ENCODE measurements at regions not wholly inside any gene's neighbourhood (a gene's known extent, or its start where the extent isn't known, plus 50 kb on each side); places are given as distances from the start of the nearest gene placed in this dataset.

DNA sequence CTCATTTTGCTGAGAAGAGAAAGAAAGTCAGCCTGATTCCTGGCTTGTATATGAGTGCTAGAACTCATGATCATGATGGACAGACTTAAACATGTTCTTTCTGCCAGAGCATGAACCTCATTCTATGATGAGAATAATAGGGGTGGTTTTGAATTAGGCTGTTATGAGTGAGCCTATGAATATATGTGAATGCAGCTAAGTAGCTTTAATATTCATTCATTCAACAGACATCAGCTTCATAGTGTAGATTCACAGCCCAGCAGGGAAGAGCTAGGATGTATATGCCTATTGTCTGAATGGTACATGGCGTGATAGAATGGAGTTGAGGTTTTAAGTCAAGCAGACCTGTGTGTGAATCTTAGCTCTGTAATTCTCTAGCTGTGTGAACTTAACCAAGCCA is 573.2 kb downstream of the DHX35 start:
- no TSS peak for BruUV-seq (replicated peaks)
- no peaks in the 10 kb centered on the region for H4K20me1 ChIP-seq (ENCODE audit: insufficient read depth)
- H3K27ac ChIP-seq: no peak overlapping the region
- H3K27me3 ChIP-seq (ENCODE audit: insufficient read depth, low read depth): peaks cover 5% of the 10 kb centered on the region; the same call in 1 of the 2 replicates
- H3F3A ChIP-seq (ENCODE audit: insufficient read depth, low read depth): no peaks in the 10 kb centered on the region
- no peak overlapping the region for H3K4me3 ChIP-seq
- no peak overlapping the region for H2AFZ ChIP-seq
- no peaks in the 10 kb centered on the region for H3K4me1 ChIP-seq (replicated peaks; ENCODE audit: insufficient read depth)
- no peaks in the 10 kb centered on the region for H3K9me3 ChIP-seq (ENCODE audit: insufficient read depth, low read depth)
- POLR2A ChIA-PET (ENCODE audit: unreplicated experiment): no interaction called here
- intact Hi-C loops (cut with micrococcal nuclease; ENCODE audit: unreplicated experiment): no loop called here
- DNase-seq: no peak
- no peaks in the 10 kb centered on the region for H3K79me2 ChIP-seq (ENCODE audit: low read depth)
- no peaks in the 10 kb centered on the region for H3K36me3 ChIP-seq (ENCODE audit: low read depth)
- CTCF ChIA-PET: no interaction called here
- H3K9me2 ChIP-seq (ENCODE audit: insufficient read depth): no peaks in the 10 kb centered on the region
- H3K4me2 ChIP-seq: no peak overlapping the region
- TF ChIP-seq EZH2 (IDR thresholded peaks at IDR 0.05; ENCODE audit: low read depth) (no peak), CTCF (conservative IDR thresholded peaks at IDR 0.05) (no peak)

DNA sequence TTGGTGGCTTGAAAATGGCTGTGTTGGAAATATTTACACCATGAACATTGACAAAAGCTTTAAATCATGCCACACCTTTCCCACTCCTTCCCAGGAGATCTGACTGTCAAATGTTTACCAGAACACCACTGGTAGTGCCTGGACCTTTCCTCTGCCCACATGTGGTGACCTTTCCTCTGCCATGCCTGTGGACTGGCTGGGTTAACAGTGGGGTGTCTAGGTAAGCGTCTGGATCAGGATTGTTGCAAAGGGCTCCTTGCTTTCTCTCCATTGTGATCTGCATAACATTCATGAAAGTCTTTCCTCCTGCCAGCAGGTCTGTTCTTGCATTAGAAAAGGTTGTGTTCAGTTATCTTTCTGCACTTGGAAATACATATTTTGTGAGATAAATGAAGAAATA is 572.7 kb downstream of the DHX35 start:
- ChIA-PET POLR2A (ENCODE audit: unreplicated experiment) (interaction anchor here (0.7 kb wide), 1 partner anchor 316 kb away, joined by 4 read pairs; no protein-coding TSS in a partner anchor), CTCF (no interaction called here)
- Histone ChIP-seq H3K4me3 (no peak overlapping the region), H3K9me2 (ENCODE audit: insufficient read depth) (no peaks in the 10 kb centered on the region), H3K27ac (no peak overlapping the region), H3K4me2 (no peak overlapping the region), H4K20me1 (ENCODE audit: insufficient read depth) (no peaks in the 10 kb centered on the region), H2AFZ (no peak overlapping the region), H3K27me3 (ENCODE audit: insufficient read depth, low read depth) (peaks cover 5% of the 10 kb centered on the region; the same call in 1 of the 2 replicates), H3K9me3 (ENCODE audit: insufficient read depth, low read depth) (no peaks in the 10 kb centered on the region), H3K4me1 (replicated peaks; ENCODE audit: insufficient read depth) (no peaks in the 10 kb centered on the region), H3K79me2 (ENCODE audit: low read depth) (no peaks in the 10 kb centered on the region), H3K36me3 (ENCODE audit: low read depth) (no peaks in the 10 kb centered on the region), H3F3A (ENCODE audit: insufficient read depth, low read depth) (no peaks in the 10 kb centered on the region)
- no peak for TF ChIP-seq EZH2 (IDR thresholded peaks at IDR 0.05; ENCODE audit: low read depth)
- no peak for TF ChIP-seq CTCF (conservative IDR thresholded peaks at IDR 0.05)
- intact Hi-C loops (cut with micrococcal nuclease; ENCODE audit: unreplicated experiment): no loop called here
- DNase-seq: no peak
- no TSS peak for BruUV-seq (replicated peaks)

DNA sequence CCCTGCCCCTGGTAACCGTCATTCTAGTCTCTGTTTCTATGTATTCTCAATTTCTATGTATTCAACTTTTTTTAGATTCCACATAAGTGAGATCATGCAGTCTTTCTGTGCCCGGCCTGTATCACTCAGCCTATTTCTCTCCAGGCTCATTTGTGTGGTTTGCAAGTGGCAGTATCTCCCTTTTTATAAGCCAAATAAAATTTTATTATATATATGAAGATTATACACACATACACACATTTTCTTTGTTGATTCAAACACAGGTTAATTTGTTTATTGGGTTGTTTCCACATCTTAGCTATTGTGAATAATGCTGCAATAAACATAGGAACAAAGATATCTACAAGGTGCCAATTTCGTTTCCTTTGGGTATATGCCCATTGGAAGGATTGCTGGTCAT is 571.7 kb downstream of the DHX35 start:
- Histone ChIP-seq H3K4me3 (no peak overlapping the region), H3K4me1 (replicated peaks; ENCODE audit: insufficient read depth) (no peaks in the 10 kb centered on the region), H3K9me2 (ENCODE audit: insufficient read depth) (no peaks in the 10 kb centered on the region), H3K9me3 (ENCODE audit: insufficient read depth, low read depth) (no peaks in the 10 kb centered on the region), H3K27me3 (ENCODE audit: insufficient read depth, low read depth) (peaks cover 5% of the 10 kb centered on the region; the same call in 1 of the 2 replicates), H3F3A (ENCODE audit: insufficient read depth, low read depth) (no peaks in the 10 kb centered on the region), H3K36me3 (ENCODE audit: low read depth) (no peaks in the 10 kb centered on the region), H3K79me2 (ENCODE audit: low read depth) (no peaks in the 10 kb centered on the region), H3K27ac (no peak overlapping the region), H2AFZ (no peak overlapping the region), H3K4me2 (no peak overlapping the region), H4K20me1 (ENCODE audit: insufficient read depth) (no peaks in the 10 kb centered on the region)
- CTCF ChIA-PET: no interaction called here
- intact Hi-C loops (cut with micrococcal nuclease; ENCODE audit: unreplicated experiment): no loop called here
- TF ChIP-seq EZH2 (IDR thresholded peaks at IDR 0.05; ENCODE audit: low read depth) (no peak), CTCF (conservative IDR thresholded peaks at IDR 0.05) (no peak)
- DNase-seq: no peak
- POLR2A ChIA-PET (ENCODE audit: unreplicated experiment): interaction anchor here (0.7 kb wide), 1 partner anchor 317 kb away, joined by 4 read pairs; no protein-coding TSS in a partner anchor
- no TSS peak for BruUV-seq (replicated peaks)
